Nephron progenitor cell (in vitro differentiated cells): ENCODE measurements at regions not wholly inside any gene's neighbourhood (a gene's known extent, or its start where the extent isn't known, plus 50 kb on each side); places are given as distances from the start of the nearest gene placed in this dataset.

Source experiments
- DNase-seq: peaks from one replicate; pipeline ENCODE4 v3.0.0; 2021
- H3K27ac Mint-ChIP-seq: 2 replicates; pipeline ENCODE4 v1.8.0; 2021; ENCODE audit warnings: mild to moderate bottlenecking, moderate library complexity, mixed read lengths
- H3K27me3 Mint-ChIP-seq: 2 replicates; pipeline ENCODE4 v1.8.0; 2021; ENCODE audit warnings: mild to moderate bottlenecking, low read depth, mixed read lengths; ENCODE audit not compliant: poor library complexity
- H3K36me3 Mint-ChIP-seq: 2 replicates; pipeline ENCODE4 v1.8.0; 2021; ENCODE audit warnings: low read depth, mixed read lengths
- H3K4me1 Mint-ChIP-seq: 2 replicates; pipeline ENCODE4 v1.8.0; 2021; ENCODE audit warnings: mixed read lengths
- H3K4me3 Mint-ChIP-seq: 2 replicates; pipeline ENCODE4 v1.8.0; 2021; ENCODE audit warnings: mild to moderate bottlenecking, moderate library complexity, mixed read lengths
- H3K9me3 Mint-ChIP-seq: 2 replicates; pipeline ENCODE4 v1.8.0; 2021; ENCODE audit warnings: mild to moderate bottlenecking, moderate library complexity, mixed read lengths
- CTCF ChIP-seq: fragments of 200-600 bp; sonication (generic); IDR thresholded peaks from 2 replicates; pipeline ENCODE4 v1.5.0; 2021; ENCODE audit warnings: antibody characterized with exemption

GRCh38 chr10:61844116-61844822 lies 57.2 kb upstream of the ARID5B start:
- TF ChIP-seq CTCF = no peak
- Mint-ChIP-seq H3K9me3 (no peaks in the 10 kb centered on the region), H3K4me3 (no peak overlapping the region), H3K36me3 (no peaks in the 10 kb centered on the region), H3K4me1 (peaks cover 6% of the 10 kb centered on the region), H3K27me3 (peaks cover 3% of the 10 kb centered on the region), H3K27ac (no peak overlapping the region)
- no peak for DNase-seq

GRCh38 chr10:61845196-61845949 lies 56.1 kb upstream of the ARID5B start:
- DNase-seq = no peak
- no peak overlapping the region for H3K4me3 Mint-ChIP-seq
- H3K36me3 Mint-ChIP-seq = no peaks in the 10 kb centered on the region
- H3K4me1 Mint-ChIP-seq = peaks cover 6% of the 10 kb centered on the region
- H3K27ac Mint-ChIP-seq = peak overlapping the region; percentile 6
- peaks cover 3% of the 10 kb centered on the region for H3K27me3 Mint-ChIP-seq
- no peak for TF ChIP-seq CTCF
- H3K9me3 Mint-ChIP-seq = no peaks in the 10 kb centered on the region

GRCh38 chr10:61845950-61846268 lies 55.6 kb upstream of the ARID5B start:
- H3K4me3 Mint-ChIP-seq = no peak overlapping the region
- no peaks in the 10 kb centered on the region for H3K9me3 Mint-ChIP-seq
- H3K27me3 Mint-ChIP-seq = peaks cover 5% of the 10 kb centered on the region

GRCh38 chr10:61846370-61847031 lies 55.0 kb upstream of the ARID5B start:
- Mint-ChIP-seq H3K9me3 (no peaks in the 10 kb centered on the region), H3K27ac (no peak overlapping the region), H3K36me3 (no peaks in the 10 kb centered on the region), H3K27me3 (peaks cover 6% of the 10 kb centered on the region), H3K4me1 (peaks cover 6% of the 10 kb centered on the region), H3K4me3 (no peak overlapping the region)
- no peak for DNase-seq
- no peak for TF ChIP-seq CTCF

More at GRCh38 chr10:61845950-61846268, 55.6 kb upstream of the ARID5B start:
- peaks cover 6% of the 10 kb centered on the region for H3K4me1 Mint-ChIP-seq
- H3K27ac Mint-ChIP-seq = no peak overlapping the region
- H3K36me3 Mint-ChIP-seq = no peaks in the 10 kb centered on the region
- no peak for DNase-seq
- no peak for TF ChIP-seq CTCF

GRCh38 chr10:61847087-61847486 lies 54.4 kb upstream of the ARID5B start:
- no peak overlapping the region for H3K27ac Mint-ChIP-seq
- H3K27me3 Mint-ChIP-seq = peaks cover 6% of the 10 kb centered on the region
- H3K9me3 Mint-ChIP-seq = no peaks in the 10 kb centered on the region
- H3K36me3 Mint-ChIP-seq = no peaks in the 10 kb centered on the region
- no peak for TF ChIP-seq CTCF
- no peak for DNase-seq
- peaks cover 6% of the 10 kb centered on the region for H3K4me1 Mint-ChIP-seq
- H3K4me3 Mint-ChIP-seq = no peak overlapping the region
